HG03108 (cell line): ENCODE measurements at regions not wholly inside any gene's neighbourhood (a gene's known extent, or its start where the extent isn't known, plus 50 kb on each side); places are given as distances from the start of the nearest gene placed in this dataset.

Experiments
- ATAC-seq: cut with Tn5 transposase; IDR thresholded peaks from one replicate; pipeline ENCODE4 v1.9.1; 2021; ENCODE audit warnings: moderate library complexity; ENCODE audit not compliant: unreplicated experiment

DNA sequence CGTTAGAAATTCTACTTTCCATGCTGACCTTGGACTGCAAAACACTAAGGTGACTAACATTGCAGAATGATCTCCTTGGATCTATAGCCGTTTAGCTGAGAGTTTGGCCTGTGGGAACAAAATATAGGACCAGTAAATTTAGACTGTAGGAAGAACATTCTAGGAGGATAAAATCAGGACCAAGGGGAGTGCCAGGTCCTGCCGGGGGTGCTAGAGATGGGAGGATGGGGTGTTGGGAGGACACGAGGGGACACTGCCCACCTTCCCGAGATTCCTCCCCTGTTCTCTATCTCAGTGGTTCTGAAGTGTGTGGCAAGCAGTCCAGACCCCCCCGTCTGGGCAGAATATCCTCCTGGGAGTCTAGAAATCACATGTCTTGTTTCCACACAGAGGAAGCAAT lies 445.2 kb downstream of the ZSWIM6 start:
- no peak for ATAC-seq

- ATAC-seq = no peak
These were observed 447.7 kb downstream of the ZSWIM6 start for GRCh38 chr5:61779743-61780142.

- ATAC-seq = no peak
These were observed 451.4 kb downstream of the ZSWIM6 start for GRCh38 chr5:61783481-61783880.

DNA sequence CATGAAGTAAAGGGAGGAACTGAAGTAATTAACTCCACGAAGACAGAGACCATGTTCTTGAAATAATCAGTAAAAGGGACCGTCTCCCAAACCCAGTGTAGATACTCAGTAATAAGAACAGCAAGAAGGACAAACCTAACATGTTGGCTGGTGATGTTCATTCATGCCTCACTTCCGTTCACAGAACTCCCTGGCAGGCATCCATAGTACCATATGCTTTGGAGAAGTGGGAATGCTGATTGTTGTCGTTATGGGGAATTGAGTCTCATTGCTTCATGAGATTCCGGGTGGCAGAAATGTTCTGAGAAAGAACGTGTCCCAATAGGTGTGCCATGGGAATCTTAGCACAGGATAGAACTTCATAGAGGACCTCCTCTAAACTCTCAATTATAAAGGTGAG lies 452.3 kb downstream of the ZSWIM6 start:
- no peak for ATAC-seq

- no peak for ATAC-seq
These were observed 456.5 kb downstream of the ZSWIM6 start for GRCh38 chr5:61788548-61788947.

DNA sequence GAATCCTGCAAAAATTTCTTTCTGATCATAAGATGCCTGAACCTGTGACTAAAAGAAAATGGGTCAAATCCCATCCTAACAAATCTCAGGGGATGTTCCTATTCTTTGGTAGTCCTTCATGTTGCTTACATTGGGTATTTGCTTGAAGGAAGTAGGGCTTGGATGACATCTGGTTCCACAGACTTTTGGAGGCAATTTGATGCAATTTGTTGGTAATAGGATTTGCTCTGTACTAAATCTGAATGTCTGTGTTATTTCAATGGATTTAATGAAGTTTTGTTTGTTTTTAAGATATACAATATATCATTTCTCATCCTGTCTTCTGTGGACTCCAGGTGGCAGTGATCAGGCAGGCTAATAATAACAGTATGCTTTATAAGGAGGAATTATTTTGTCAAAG lies 457.9 kb downstream of the ZSWIM6 start:
- ATAC-seq = no peak

- ATAC-seq = no peak
These were observed 458.6 kb downstream of the ZSWIM6 start for GRCh38 chr5:61790678-61791077.

DNA sequence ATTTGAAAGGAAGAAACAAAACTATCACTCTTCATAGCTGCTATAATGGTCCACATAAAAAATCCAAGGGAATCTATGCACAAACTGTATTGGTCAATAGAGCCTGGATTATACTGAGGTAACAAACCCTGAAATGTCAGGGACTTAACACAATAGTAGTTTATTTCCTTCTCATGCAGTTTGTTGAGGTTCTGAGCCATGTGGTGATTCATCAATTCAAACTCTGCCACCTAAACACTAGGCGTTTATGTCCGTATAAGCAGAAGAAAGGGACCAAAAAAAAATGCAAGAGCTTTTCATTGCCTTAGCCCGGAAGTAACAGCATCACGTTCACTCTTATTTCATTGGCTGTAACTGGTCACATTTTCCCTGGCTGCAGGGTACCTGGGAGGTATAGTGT lies 464.7 kb downstream of the ZSWIM6 start:
- ATAC-seq = no peak

GRCh38 chr5:61800450-61800849 lies 468.4 kb downstream of the ZSWIM6 start:
- no peak for ATAC-seq

- ATAC-seq = no peak
These were observed 469.1 kb downstream of the ZSWIM6 start for GRCh38 chr5:61801174-61801573.

DNA sequence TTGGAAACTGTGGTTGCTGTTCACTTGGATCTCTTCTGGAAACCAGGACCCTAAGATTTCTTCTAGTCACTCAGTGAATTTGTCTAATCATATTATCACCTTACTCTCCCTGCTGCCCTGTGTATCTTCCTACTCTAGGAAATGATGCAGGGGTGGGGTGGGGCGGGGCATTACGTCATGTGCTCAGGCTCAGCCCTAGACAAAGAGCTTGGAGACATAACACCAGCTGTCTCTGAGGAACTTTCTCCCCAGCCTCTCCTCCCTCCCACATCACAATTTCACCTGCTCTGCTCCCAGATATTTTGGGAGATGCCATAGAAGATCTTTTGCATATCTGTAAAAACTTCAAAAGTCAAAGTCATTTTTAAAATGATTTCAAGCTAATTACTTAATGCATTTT lies 470.4 kb downstream of the ZSWIM6 start:
- no peak for ATAC-seq

GRCh38 chr5:61805101-61805500 lies 473.0 kb downstream of the ZSWIM6 start:
- no peak for ATAC-seq

GRCh38 chr5:61806491-61807020 lies 474.5 kb downstream of the ZSWIM6 start:
- no peak for ATAC-seq

- ATAC-seq = no peak
These were observed 476.0 kb downstream of the ZSWIM6 start for GRCh38 chr5:61808091-61808490.

DNA sequence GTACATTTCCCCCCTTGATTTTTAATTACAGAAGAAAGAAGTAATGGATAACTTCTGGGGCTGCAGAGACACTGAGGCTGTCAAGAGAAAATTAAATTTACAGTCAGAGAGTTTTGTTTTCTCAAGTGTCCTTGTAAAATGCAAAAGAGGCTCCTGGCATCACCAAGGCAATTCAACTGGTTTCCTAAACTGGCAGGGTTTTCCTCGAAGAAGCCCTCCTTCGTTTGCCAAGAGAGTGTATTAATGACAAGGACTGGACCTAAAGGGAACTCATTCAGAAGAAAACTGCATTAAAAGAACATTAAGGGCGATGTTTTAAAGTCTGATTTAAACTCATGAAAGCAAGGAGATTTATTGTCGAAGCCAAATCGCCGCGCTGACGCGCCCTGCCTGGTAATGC lies 476.9 kb downstream of the ZSWIM6 start:
- no peak for ATAC-seq

DNA sequence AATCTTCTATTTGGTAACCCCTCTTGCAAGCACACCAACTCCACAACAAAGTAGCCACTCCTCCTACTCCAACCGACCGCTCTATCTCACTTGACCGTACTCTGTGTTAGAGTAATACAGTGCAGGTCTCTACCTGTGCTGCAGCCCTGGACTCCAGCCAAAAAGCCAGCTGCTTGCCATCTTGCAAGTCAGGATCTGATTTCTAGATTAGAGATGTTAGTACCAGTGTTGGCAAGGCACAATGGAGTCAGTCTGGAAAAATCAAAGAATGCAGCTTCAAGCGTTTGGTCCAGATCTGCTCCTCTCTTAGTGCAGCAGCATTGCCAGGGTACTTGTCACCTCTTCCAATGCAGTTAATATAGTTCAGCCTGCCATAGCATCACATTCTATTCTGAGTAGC lies 477.6 kb downstream of the ZSWIM6 start:
- no peak for ATAC-seq

DNA sequence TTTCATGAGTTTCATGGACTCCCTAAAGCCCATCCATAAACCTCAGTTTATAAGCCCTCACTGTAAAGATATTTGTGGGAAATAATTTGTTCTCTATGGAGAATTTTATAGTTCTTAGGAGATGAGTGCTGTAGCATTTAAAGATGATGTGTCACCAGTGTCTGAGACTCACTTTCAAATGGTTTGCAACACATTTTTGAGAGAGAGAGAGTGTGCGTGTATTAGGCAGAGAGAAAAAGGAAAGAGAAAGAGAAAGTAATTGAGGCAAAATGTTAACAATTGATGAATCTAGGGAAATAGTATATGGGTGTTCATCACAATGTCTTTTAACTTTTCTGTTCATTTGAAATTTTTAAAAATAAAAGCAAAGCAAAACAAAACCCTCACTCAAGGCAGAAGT lies 479.0 kb downstream of the ZSWIM6 start:
- no peak for ATAC-seq

GRCh38 chr5:61813361-61813760 lies 481.3 kb downstream of the ZSWIM6 start:
- no peak for ATAC-seq

DNA sequence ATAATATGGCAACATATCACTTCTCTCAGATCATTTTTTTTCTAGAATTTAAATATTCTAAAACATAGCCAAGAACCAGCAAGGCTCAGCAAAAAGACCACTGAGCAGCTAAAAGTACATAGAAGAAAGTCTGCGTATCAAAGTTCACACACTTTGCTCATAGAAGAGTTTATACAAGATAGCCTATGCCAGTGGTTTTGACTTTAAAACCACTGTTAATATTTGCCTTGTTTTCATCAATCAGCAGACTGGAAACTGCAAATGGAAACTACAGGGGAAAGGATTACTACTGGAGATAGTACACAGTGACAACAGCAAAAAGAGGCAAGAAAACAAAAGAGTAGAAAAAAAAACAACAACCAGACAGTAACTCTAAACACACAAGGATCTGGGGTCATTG lies 483.3 kb downstream of the ZSWIM6 start:
- ATAC-seq = no peak

DNA sequence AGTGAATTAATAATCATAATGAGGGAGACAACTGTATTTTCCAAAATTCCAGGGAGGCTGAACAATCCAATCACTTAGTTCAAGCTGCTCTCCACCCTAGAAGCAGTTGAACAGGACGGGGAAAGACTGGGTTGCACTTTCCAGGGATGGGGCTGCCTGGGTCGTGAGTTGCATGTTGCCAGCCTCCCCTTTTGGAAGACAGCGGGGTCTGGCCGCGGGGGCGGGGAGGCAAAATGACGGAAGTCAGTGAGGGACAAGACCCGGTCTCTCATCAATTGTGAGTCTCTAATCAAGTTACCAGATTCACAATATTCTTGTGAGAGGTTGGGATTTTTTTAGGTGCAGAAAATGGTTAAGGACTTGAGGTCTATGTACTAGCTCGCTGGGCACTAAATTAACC lies 484.1 kb downstream of the ZSWIM6 start:
- ATAC-seq = no peak

- ATAC-seq = no peak
These were observed 484.8 kb downstream of the ZSWIM6 start for GRCh38 chr5:61816585-61817450.

- ATAC-seq = no peak
These were observed 485.6 kb downstream of the ZSWIM6 start for GRCh38 chr5:61817472-61818326.
